HG03432 (cell line): ENCODE measurements at regions not wholly inside any gene's neighbourhood (a gene's known extent, or its start where the extent isn't known, plus 50 kb on each side); places are given as distances from the start of the nearest gene placed in this dataset.

Experiments
- ATAC-seq: cut with Tn5 transposase; IDR thresholded peaks from one replicate; pipeline ENCODE4 v1.9.1; 2021; ENCODE audit warnings: mild to moderate bottlenecking, moderate library complexity; ENCODE audit not compliant: unreplicated experiment

GRCh38 chr13:57224414-57224813 lies 57.4 kb downstream of the PRR20E start:
- ATAC-seq, result no peak

GRCh38 chr13:57250472-57250871 lies 83.5 kb downstream of the PRR20E start:
- ATAC-seq, result no peak

GRCh38 chr13:57253551-57253950 lies 86.6 kb downstream of the PRR20E start:
- no peak for ATAC-seq

DNA sequence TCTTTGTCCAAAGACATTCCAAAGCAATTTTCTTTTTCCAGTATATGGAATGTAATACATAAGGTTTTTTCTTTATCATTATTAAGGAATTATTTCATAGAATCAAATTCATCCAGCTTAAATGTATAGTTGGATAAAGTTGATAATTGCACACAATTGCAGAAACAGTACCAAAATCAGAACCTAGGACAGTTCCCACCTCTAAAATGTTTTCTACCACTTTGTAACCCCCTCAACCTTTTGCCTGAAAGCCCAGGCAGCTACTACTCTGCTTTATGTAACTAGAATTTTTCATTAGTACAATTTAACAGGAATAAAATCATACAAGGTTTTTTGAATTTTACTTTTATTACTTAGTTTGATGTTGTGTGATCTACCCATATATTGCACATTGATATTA lies 98.0 kb downstream of the PRR20E start:
- ATAC-seq, result no peak

DNA sequence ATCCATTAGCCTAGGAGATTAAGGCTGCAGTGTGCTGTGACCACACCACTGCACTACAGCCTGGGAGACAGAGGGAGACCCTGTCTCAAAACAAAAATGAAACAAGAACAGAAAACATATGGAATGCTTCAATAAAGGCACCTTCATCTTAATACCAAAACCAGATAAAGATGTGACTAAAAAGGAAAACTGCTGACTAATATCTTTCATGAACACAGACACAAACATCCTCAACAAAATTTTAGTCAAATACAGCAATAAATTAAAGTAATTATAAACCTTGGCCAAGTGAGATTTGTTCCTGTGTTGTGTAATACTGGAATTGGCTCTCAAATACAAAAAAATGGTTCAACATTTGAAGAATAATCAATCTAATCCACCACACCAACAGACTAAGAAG lies 103.5 kb downstream of the PRR20E start:
- no peak for ATAC-seq

DNA sequence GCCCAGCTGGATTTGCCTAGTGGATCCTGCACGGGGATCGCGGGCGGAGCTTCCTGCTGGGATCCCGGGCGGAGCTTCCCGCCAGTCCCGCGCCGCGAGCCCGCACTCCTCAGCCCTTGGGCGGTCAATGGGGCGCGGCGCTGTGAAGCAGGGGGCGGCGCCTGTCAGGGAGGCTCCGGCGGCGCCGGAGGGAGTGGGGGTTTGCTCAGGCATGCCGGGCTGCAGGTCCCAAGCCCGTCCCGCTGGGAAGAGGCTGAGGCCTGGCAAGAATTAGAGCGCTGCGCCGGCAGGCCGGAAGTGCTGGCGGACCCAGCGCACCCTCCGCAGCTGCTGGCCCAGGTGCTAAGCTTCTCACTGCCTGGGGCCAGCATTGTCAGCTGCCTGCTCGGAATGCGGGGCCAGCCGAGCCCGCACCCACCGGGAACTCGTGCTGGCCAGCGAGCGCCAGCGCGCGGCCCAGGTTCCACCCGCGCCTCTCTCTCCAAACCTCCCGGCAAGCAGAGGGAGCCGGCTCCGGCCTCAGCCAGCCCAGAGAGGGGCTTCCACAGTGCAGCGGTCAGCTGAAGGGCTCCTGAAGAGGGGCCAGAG lies 119.6 kb downstream of the PRR20E start:
- no peak for ATAC-seq

DNA sequence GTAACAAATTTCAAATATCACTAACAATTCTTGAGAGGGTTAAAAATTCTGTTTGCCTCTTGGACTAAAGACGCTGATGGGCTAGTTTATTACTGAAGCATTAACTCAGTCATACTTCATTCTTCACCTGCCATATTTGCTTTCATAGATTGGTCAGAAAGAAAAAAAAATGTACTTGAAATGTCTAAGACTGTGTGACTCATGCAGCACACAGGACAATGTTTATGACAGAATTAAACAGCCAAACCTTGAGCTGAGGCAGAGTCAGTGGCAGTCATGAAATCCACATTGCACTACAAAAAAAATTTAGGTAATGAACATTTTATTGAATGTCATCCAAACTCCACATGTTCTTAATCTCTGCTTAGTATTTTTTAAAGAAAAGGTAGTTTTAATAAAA lies 135.6 kb downstream of the PRR20E start:
- ATAC-seq, result no peak

DNA sequence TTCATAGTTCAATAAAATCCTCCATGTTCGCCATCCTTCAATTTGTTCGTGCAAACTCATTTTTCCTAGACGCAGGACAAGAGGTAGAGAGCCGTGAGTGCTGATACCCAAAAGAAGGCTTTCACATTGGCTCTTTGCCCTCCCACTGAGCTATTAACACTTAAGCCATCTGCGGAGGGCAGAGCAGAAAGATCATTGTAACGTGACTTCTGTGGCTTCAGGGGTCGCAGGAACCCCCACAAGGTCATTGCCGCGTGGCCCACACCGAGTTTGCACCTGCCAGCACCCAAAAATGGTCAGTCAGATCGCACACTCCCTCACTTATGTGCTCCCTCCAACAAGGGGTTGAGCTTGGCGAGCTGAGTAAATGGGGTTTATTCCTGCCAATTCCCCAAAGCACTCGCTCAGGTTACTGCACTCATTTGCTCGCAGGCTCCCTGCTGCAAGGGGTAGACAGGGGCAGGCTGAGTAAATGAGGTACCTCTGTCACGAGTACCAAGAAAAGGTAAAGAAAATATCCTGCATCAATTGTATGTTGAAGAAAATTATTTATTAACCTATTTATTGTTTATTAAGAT lies 144.1 kb downstream of the PRR20E start:
- ATAC-seq, result no peak

DNA sequence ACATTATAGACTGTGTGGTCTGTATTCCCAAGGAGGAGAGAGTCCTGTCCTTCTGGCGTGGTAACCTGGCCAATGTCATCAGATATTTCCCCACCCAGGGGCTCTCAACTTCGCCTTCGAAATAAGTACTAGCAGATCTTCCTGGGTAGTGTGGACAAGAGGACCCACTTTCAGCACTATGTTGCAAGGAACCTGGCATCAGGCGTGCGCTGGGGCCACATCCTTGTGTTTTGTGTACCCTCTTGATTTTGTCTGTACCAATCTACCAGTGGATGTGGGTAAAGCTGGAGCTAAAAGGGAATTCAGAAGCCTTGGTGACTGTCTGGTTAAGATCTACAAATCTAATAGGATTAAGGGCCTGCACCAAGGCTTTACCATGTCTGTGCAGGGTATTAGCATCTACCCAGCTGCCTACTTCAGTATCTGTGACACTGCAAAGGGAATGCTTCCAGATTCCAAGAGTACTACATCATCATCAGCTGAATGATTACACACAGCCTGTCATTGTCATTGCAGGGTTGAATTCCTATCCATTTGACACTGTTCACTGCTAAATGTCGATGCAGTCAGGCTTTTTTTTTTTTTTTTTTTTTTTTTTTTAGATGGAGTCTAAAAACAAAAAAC lies 148.0 kb downstream of the PRR20E start:
- ATAC-seq, result no peak

GRCh38 chr13:57326532-57326931 lies 159.5 kb downstream of the PRR20E start:
- peak; percentile 75 for ATAC-seq

DNA sequence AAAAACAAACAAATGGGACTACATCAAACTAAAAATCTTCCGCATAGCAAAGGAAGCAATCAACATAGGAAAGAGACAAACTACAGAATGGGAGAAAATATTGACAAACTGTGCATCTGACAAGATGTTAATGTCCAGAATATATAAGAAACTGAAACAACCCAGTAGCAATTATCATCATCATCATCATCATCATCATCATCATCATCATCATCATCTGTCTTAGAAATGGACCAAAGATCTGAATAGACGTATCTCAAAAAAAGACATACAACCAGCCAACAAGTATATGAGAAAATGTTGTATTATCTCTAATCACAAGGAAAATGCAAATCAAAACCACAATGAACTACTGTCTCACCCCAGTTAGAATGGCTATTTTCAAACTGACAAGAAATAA lies 173.9 kb downstream of the PRR20E start:
- ATAC-seq, result no peak

DNA sequence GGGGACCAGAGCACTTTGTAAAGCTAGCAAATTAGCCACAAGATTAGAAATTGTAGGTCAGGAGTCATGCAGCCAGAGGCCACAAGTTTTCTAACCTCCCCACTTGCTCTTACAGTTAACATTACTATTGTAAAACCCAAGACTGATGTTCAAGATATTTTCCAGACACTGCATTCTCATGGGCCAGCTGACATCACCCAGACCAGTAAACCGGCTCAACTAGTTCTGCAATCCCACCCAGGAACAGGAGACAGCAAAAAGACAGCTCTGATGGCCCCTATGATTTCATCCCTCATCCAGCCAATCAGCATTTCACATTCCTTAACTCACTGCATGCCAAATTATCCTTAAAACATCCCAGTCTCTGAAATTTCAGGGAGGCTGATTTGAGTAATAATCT lies 178.5 kb downstream of the PRR20E start:
- no peak for ATAC-seq

GRCh38 chr13:57346786-57347185 lies 179.8 kb downstream of the PRR20E start:
- ATAC-seq, result no peak

DNA sequence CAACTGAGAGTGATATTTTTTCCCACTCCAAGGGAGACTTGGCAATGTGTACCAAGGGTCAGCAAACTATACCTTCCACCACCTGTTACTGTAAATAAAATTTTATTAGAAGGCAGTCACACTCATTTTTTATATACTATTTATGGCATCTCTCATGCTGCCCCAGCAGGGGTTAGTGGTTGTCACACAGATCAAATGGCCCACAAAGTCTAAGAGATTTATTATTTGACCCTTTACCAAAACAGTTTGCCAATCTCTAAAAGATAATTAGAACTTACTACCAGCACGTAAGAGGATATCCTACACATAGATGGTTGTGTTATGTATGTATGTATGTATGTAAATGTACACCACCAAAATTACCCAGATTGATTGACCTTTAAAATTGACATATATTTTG lies 185.1 kb downstream of the PRR20E start:
- no peak for ATAC-seq

DNA sequence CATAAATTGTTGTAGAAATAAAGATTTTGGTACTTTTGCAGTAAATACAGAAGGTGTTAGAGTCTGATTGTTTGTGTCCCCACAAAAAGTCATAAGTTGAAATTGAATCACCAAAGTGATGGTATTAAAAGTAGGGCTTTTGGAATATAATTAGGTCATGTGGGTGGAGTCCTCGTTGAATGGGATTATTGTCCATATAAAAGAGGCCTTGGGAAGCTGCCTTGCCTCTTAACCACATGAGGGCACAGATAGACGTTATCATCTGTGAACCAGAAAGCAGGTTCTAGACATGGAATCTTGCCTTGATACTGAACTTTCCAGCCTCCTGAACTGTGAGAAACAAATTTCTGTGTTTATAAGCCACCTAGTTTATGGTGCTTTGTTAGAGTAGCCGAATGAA lies 186.8 kb downstream of the PRR20E start:
- no peak for ATAC-seq

- ATAC-seq, result no peak
Measured at GRCh38 chr13:57375876-57376275, 208.9 kb downstream of the PRR20E start.

DNA sequence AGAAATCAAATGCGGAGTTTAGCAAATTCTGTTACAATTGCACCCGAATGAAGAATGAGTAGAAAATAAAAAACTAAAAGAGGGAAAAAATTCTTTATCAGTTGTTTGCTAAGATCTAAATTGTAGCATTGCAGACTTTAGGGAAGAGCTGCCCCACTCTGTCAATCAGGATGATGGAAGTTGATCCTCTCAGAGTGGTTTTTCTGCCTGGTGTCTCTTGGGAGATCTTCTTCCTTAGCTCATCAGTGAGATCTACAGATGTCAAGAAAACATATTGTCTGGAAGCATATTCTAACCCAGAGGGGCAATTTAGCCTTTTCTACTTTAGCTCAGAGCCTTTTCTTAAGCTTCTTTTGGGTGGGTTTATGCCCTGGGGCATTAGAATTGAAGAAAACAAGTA lies 223.2 kb upstream of the PCDH17 start:
- no peak for ATAC-seq

- no peak for ATAC-seq
Measured at GRCh38 chr13:57409121-57409520, 222.4 kb upstream of the PCDH17 start.

DNA sequence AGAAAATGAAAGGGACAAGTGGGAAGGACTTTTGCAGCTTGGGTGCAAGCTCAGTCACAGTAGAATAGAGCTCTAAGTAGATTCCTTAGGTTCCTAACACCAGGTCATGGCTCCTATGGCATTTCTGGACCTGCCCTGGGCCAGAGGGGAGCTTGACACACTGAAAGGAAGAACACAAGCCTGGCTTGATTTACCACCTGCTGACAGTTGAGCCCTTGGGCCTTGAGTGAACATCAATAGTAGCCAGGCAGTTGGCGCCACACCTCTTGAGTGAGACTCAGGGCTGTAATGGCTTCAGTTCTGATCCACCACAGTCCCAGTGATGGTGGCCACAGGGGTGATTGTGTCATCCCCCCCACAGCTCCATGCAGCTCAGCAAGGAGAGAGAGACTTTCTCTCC lies 221.9 kb upstream of the PCDH17 start:
- no peak for ATAC-seq

DNA sequence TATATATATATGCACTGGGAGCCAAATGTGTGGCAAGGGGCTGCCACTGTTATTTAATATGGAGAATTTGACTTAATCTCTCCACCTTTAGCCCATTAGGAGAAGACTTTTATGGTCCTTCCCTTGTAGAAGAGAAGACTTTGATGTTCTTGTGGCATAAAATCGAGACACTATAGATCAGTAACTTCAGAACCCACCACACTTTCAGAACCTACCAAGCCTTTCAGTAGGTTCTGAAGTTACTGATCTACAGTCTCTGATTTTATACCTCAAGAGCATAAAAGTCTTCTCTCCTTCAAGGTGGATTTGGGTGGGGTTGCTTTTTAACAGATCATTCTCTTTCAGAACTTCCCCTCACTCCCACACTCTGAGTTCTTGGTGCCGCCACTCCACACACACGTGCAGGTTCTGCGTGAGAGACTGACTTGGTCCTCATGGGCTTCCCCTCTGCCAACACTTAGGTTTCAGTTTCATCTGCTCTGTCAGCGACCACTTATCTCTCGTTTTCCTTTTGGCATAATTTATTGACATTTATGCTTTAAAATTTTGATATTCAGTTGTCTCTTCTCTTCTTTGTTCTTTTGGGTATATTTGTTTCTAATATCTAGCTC lies 213.4 kb upstream of the PCDH17 start:
- peak; percentile 54 for ATAC-seq

- ATAC-seq, result no peak
Measured at GRCh38 chr13:57424379-57424778, 207.2 kb upstream of the PCDH17 start.

DNA sequence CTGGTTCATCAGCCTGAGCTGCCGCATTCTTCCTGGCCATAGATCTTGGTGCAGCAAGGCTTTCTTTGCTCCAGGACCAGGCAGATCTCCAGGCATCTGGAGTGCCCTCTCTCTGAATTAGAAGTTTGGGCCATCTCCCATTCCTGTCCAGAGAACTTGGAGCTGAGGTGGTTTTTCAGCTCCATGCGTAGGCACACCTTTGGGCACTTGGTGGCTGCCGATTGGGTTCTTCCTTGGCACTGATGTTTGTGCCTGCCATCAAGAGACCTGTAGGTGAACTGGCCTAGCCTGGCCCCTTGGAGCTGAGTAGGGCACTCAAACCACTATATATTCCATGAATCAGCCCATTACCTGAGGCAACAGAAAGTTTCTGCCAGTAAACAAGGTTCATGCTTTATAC lies 206.0 kb upstream of the PCDH17 start:
- ATAC-seq, result no peak
